CD4-positive, CD25-positive, alpha-beta regulatory T cell (primary cell): ENCODE measurements at regions not wholly inside any gene's neighbourhood (a gene's known extent, or its start where the extent isn't known, plus 50 kb on each side); places are given as distances from the start of the nearest gene placed in this dataset.

ENCODE experiments used
- ATAC-seq, 2 donors: fragments of 150-1000 bp; cut with Tn5 transposase; one replicate each; pipeline ENCODE4 v1.10.0; 2021; ENCODE audit warnings: low read depth in 2 of 2, moderate number of reproducible peaks in 2 of 2, moderate library complexity in 1 of 2
- DNase-seq, 3 donors: peaks; one replicate each; pipeline versions ENCODE4 v3.0.0 to v3.0.0-alpha.2; 2012 to 2022; ENCODE audit warnings: mixed read lengths in 1 of 3
- H3K27ac ChIP-seq: one replicate; pipeline ENCODE4 v1.7.0; 2013; ENCODE audit warnings: mild to moderate bottlenecking, low read length; ENCODE audit not compliant: insufficient read depth, poor library complexity, severe bottlenecking
- H3K27me3 ChIP-seq: one replicate; pipeline ENCODE4 v1.7.0; 2013; ENCODE audit warnings: low read length; ENCODE audit not compliant: control insufficient read depth, insufficient read depth
- H3K36me3 ChIP-seq: one replicate; pipeline ENCODE4 v1.7.0; 2013; ENCODE audit warnings: mild to moderate bottlenecking, low read length, moderate library complexity; ENCODE audit not compliant: control insufficient read depth, insufficient read depth
- H3K4me1 ChIP-seq: 2 replicates; pipeline ENCODE4 v1.7.0; 2013; ENCODE audit warnings: mild to moderate bottlenecking, low read length; ENCODE audit not compliant: insufficient read depth, control insufficient read depth, poor library complexity, severe bottlenecking
- H3K4me3 ChIP-seq: one replicate; pipeline ENCODE4 v1.7.0; 2013; ENCODE audit warnings: low read depth, mild to moderate bottlenecking, low read length, moderate library complexity
- H3K9me3 ChIP-seq, 2 experiments: 1 replicate in 1 of 2; 2 replicates in 1 of 2; pipeline ENCODE4 v1.7.0; 2013; ENCODE audit warnings: low read length in 2 of 2, mild to moderate bottlenecking in 1 of 2, moderate library complexity in 1 of 2; ENCODE audit not compliant: control insufficient read depth in 2 of 2
- H3K27ac Mint-ChIP-seq, 3 donors: one replicate each; pipeline ENCODE4 v1.8.0; 2020 to 2022; ENCODE audit warnings: mild to moderate bottlenecking in 3 of 3, mixed read lengths in 3 of 3, moderate library complexity in 2 of 3
- H3K27me3 Mint-ChIP-seq: one replicate; pipeline ENCODE4 v1.8.0; 2022; ENCODE audit warnings: mild to moderate bottlenecking, mixed read lengths
- H3K36me3 Mint-ChIP-seq: one replicate; pipeline ENCODE4 v1.8.0; 2020; ENCODE audit warnings: mixed read lengths
- H3K4me1 Mint-ChIP-seq, 4 donors: one replicate each; pipeline ENCODE4 v1.8.0; 2020 to 2022; ENCODE audit warnings: mixed read lengths in 4 of 4, mild to moderate bottlenecking in 1 of 4
- H3K4me3 Mint-ChIP-seq, 4 donors: one replicate each; pipeline ENCODE4 v1.8.0; 2020 to 2022; ENCODE audit warnings: mild to moderate bottlenecking in 4 of 4, mixed read lengths in 4 of 4, moderate library complexity in 3 of 4
- H3K9me3 Mint-ChIP-seq, 7 donors: one replicate each; pipeline ENCODE4 v1.8.0; 2020 to 2022; ENCODE audit warnings: mixed read lengths in 7 of 7, mild to moderate bottlenecking in 3 of 7, moderate library complexity in 2 of 7

DNA sequence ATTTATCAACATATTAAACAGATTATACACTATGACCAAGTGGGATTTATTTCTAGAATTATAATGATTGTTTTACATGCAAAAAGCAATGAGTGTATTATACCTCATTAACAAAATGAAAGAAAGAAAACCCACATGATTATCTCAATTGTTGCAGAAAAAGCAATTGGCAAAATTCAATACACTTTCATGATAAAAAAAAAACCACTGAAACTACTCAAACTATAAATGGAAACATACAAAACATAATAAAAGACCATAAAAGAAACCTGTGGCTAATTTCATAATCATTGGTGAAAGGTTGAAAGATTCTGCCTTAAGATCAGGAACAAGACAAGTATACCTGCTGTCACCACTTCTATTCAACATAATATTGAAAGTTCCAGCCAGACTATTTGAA is 325.9 kb downstream of the AKAIN1 start:
- Mint-ChIP-seq H3K9me3 (peaks cover 0 to 41% (median 11%) of the 10 kb centered on the region in 7 donors), H3K27me3 (no peaks in the 10 kb centered on the region), H3K4me1 (no peaks in the 10 kb centered on the region), H3K36me3 (no peaks in the 10 kb centered on the region), H3K4me3 (no peak overlapping the region), H3K27ac (no peak overlapping the region)
- Histone ChIP-seq H3K4me1 (no peaks in the 10 kb centered on the region), H3K36me3 (no peaks in the 10 kb centered on the region), H3K4me3 (no peak overlapping the region), H3K27me3 (no peaks in the 10 kb centered on the region), H3K9me3 (peaks cover 0 to 2% of the 10 kb centered on the region in 2 experiments), H3K27ac (no peak overlapping the region)
- no peak for ATAC-seq
- DNase-seq: no peak

DNA sequence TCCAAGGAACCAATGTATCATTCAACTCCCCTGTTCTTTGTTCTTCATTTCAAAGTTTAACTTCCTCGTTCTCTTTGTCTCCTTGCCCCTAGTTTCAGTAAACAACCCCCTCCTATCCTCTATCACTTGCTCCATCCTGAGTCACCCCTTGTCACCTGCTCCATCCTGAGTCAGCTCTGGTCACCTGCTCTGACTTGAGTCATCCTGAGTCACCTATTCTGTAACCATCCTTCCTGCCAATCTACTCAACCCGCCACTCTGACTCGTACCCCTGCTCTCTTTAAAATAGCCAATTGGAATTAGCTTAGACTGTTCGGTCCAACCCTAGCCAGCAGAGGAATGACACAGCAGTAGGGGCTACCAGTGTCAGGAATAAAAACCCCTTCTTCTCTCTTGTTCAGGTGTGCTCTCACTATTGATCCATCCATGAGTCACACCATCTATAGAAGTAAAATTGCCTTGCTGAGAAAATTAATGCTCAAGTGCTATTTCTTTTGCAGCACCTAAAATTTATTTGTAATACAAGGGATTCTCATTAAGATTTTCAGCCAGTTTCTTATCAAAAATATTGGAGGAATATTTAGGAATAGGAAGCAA is 326.8 kb downstream of the AKAIN1 start:
- no peak overlapping the region for H3K4me3 Mint-ChIP-seq
- H3K9me3 ChIP-seq: peaks cover 0 to 2% of the 10 kb centered on the region in 2 experiments
- H3K27me3 ChIP-seq: no peaks in the 10 kb centered on the region
- H3K36me3 ChIP-seq: no peaks in the 10 kb centered on the region
- no peak overlapping the region for H3K27ac Mint-ChIP-seq
- no peaks in the 10 kb centered on the region for H3K27me3 Mint-ChIP-seq
- H3K4me1 Mint-ChIP-seq: no peaks in the 10 kb centered on the region
- H3K4me3 ChIP-seq: no peak overlapping the region
- ATAC-seq (no peak), DNase-seq (no peak)
- H3K4me1 ChIP-seq: no peaks in the 10 kb centered on the region
- no peaks in the 10 kb centered on the region for H3K36me3 Mint-ChIP-seq
- H3K27ac ChIP-seq: no peak overlapping the region
- H3K9me3 Mint-ChIP-seq: peaks cover 0 to 41% (median 11%) of the 10 kb centered on the region in 7 donors

DNA sequence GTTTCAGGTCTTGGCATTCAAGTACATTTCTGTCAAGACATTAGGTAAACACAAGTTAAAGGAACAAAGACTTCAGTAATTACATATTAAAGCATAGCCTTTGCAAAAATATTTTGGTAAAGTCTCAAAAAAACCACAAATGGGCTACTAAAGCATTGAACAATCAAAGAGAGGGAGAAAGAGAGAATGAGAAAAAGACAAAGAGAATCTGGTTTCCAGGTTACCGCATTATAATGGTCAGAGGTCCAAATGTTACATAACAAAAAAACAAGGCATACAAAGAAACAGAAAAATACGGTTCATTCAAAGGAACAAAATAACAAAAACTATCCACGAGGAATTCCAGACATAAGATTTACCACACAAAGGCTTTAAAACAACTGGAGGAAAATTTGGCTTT is 327.9 kb downstream of the AKAIN1 start:
- Histone ChIP-seq H3K27ac (no peak overlapping the region), H3K4me1 (no peaks in the 10 kb centered on the region), H3K27me3 (no peaks in the 10 kb centered on the region), H3K9me3 (peaks cover 0 to 2% of the 10 kb centered on the region in 2 experiments), H3K4me3 (no peak overlapping the region), H3K36me3 (no peaks in the 10 kb centered on the region)
- H3K36me3 Mint-ChIP-seq: no peaks in the 10 kb centered on the region
- H3K9me3 Mint-ChIP-seq: peaks cover 0 to 36% (median 8%) of the 10 kb centered on the region in 7 donors
- H3K4me1 Mint-ChIP-seq: no peaks in the 10 kb centered on the region
- H3K27me3 Mint-ChIP-seq: no peaks in the 10 kb centered on the region
- no peak for ATAC-seq
- H3K4me3 Mint-ChIP-seq: no peak overlapping the region
- no peak overlapping the region for H3K27ac Mint-ChIP-seq
- no peak for DNase-seq

DNA sequence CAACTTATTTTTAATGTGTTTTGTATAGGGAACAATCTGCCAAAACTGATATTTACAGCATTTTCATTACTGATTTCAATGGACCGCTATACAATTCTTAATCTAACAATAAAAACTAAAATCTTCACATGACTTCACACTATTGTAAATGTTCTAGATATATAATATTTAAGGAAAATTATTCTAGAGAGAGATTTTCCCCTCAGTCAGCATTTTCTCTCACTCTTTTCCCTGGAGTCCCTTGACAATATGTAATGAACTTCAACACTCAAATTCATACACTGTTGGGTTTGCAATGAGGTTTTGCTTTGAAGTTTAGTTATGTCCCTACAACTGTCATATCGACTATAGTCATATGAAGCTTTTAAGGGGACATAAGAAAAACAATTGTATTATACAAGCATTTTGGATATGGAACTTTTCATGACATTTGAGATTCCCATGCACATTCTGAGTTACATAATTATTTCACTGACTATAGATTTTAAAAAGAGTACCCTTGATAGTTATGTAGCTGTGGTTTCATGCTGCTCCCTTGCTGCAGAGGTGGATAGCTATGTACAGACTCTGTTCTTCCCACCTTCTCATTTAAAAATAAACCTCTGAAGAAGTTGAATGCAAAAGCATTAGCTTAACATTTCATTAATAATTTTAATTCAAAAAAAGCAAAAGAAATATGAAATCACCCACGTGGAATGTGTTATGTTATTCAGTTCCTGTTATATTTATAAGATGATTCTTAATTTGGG is 338.5 kb downstream of the AKAIN1 start:
- Mint-ChIP-seq H3K36me3 (no peaks in the 10 kb centered on the region), H3K27me3 (no peaks in the 10 kb centered on the region), H3K4me1 (no peaks in the 10 kb centered on the region), H3K9me3 (peaks cover 0 to 19% (median 3%) of the 10 kb centered on the region in 7 donors), H3K27ac (no peak overlapping the region), H3K4me3 (no peak overlapping the region)
- no peaks in the 10 kb centered on the region for H3K4me1 ChIP-seq
- no peaks in the 10 kb centered on the region for H3K27me3 ChIP-seq
- no peaks in the 10 kb centered on the region for H3K36me3 ChIP-seq
- DNase-seq (no peak), ATAC-seq (no peak)
- H3K27ac ChIP-seq: no peak overlapping the region
- peaks cover 0 to 2% of the 10 kb centered on the region in 2 experiments for H3K9me3 ChIP-seq
- H3K4me3 ChIP-seq: no peak overlapping the region

DNA sequence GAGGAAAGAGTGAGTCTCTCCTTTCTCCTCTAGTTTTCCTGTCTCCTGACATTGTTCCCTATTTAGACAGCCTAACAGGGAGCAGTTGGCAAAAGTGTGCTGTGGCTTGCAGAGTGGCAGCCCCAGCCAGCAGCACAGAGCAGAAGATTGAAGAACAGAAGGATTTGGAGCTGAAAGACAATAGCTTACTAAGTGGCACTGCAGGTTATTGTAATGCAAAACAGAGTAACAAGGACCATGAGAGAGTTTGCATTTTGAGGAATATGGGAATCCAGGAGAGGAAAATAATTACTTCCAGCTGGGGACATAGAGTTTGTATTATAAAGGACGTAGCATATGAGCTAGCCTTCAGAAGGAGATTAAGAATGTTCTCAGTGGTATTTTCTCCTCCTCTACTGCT is 342.4 kb downstream of the AKAIN1 start:
- Mint-ChIP-seq H3K9me3 (peaks cover 0 to 14% (median 6%) of the 10 kb centered on the region in 7 donors), H3K36me3 (no peaks in the 10 kb centered on the region), H3K27me3 (no peaks in the 10 kb centered on the region), H3K4me3 (no peak overlapping the region), H3K4me1 (no peaks in the 10 kb centered on the region), H3K27ac (no peak overlapping the region)
- H3K4me3 ChIP-seq: no peak overlapping the region
- no peak overlapping the region for H3K27ac ChIP-seq
- no peaks in the 10 kb centered on the region for H3K36me3 ChIP-seq
- ATAC-seq (no peak), DNase-seq (no peak)
- H3K9me3 ChIP-seq: no peaks in the 10 kb centered on the region
- H3K4me1 ChIP-seq: no peaks in the 10 kb centered on the region
- no peaks in the 10 kb centered on the region for H3K27me3 ChIP-seq

DNA sequence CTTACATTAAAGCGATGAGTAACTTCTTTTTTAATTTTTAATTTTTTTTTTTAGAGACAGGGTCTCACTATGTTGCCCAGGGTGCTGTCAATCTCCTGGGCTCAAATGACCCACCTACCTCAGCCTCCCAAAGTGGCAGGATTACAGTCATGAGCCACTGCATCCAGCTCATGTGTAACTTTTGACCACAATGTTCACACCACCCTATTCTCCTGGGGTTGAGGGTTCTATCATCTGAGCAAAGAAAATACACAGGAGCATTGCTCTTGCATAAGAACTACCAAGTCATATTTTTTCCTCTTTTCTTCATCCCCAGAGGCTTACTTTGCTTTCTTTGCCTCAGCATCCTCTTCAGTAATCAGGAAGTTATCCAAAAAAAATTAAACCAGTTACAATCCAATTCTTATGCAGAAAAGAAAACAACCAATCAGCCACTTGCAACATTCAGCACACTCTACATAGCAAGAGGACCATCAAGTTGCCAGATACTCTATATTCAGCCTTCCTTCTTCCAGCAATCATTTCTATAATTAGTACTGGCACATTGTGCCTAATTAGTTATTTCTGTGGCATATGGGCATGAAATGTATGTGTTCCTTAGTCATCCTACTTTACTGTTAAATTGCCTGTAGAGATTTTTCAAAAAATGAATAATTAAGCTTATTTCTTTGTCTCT is 345.6 kb downstream of the AKAIN1 start:
- H3K27me3 ChIP-seq: no peaks in the 10 kb centered on the region
- H3K27ac Mint-ChIP-seq: no peak overlapping the region
- no peak overlapping the region for H3K4me3 Mint-ChIP-seq
- H3K9me3 Mint-ChIP-seq: peaks cover 3 to 18% (median 8%) of the 10 kb centered on the region in 7 donors
- no peaks in the 10 kb centered on the region for H3K36me3 ChIP-seq
- H3K9me3 ChIP-seq: no peaks in the 10 kb centered on the region
- H3K27me3 Mint-ChIP-seq: no peaks in the 10 kb centered on the region
- H3K4me3 ChIP-seq: no peak overlapping the region
- ATAC-seq (no peak), DNase-seq (no peak)
- H3K4me1 ChIP-seq: no peaks in the 10 kb centered on the region
- no peak overlapping the region for H3K27ac ChIP-seq
- H3K4me1 Mint-ChIP-seq: no peaks in the 10 kb centered on the region
- H3K36me3 Mint-ChIP-seq: no peaks in the 10 kb centered on the region

DNA sequence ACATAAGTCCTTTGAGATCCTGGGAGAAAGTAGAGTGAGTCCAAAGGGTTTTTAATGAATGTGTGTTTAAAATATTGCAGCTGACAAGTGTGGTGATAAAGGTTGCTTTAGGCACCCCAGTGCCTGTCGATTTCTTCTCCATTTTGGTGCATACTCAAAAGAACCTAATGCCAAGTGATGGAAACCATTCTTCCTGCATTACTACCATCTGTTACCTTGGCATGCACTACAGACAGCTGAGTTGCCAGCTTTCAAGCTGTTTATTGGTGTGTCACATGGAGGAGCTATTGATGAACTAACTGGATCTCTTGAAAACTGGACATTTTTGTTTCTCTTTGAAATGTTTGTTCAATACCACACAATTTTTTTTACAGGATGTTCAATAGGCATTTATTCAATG is 350.0 kb downstream of the AKAIN1 start:
- Mint-ChIP-seq H3K36me3 (no peaks in the 10 kb centered on the region), H3K27me3 (no peaks in the 10 kb centered on the region), H3K9me3 (peaks cover 2 to 27% (median 8%) of the 10 kb centered on the region in 7 donors), H3K27ac (no peak overlapping the region), H3K4me1 (no peaks in the 10 kb centered on the region), H3K4me3 (no peak overlapping the region)
- no peaks in the 10 kb centered on the region for H3K27me3 ChIP-seq
- H3K9me3 ChIP-seq: no peaks in the 10 kb centered on the region
- DNase-seq (no peak), ATAC-seq (no peak)
- no peak overlapping the region for H3K4me3 ChIP-seq
- no peaks in the 10 kb centered on the region for H3K36me3 ChIP-seq
- H3K27ac ChIP-seq: no peak overlapping the region
- H3K4me1 ChIP-seq: no peaks in the 10 kb centered on the region
